ENCODE measurements at regions not wholly inside any gene's neighbourhood (a gene's known extent, or its start where the extent isn't known, plus 50 kb on each side); places are given as distances from the start of the nearest gene placed in this dataset.
"Not testable (repeated sequence)": the region's sequence is repeated elsewhere in the genome, so short reads cannot be mapped to it uniquely, and the experiment has no call there.

DNA sequence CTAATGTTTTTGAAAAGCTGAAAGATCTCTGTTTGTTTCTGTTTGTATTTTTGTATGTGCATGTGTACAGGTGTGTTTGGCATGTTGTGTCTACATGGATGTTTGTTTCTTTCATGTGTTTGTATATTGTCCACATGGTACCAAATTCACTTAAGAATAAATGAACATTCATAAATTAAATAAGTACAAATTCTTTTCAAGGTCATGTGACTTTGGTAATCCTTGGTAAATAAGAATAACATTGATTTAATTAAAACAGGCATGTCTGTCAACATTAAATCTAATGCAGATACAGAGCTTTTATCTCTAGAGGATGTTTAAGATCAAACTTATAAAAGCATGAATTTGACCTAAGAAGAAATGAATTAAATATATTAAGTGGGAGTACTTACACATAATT, 219.8 kb upstream of the EPHA7 start:
- Histone ChIP-seq H3K27ac (no peak overlapping the region), H3K36me3 (replicated peaks) (no peaks in the 10 kb centered on the region), H3K4me3 (ENCODE audit: low read depth, low read length) (no peak overlapping the region), H3K27me3 (replicated peaks) (no peaks in the 10 kb centered on the region)
- in situ Hi-C loops (cut with HindIII; ENCODE audit: low pct_ligation_motif_present, low sequenced_read_pairs) = no loop called here
- TF ChIP-seq, protein P1, sequence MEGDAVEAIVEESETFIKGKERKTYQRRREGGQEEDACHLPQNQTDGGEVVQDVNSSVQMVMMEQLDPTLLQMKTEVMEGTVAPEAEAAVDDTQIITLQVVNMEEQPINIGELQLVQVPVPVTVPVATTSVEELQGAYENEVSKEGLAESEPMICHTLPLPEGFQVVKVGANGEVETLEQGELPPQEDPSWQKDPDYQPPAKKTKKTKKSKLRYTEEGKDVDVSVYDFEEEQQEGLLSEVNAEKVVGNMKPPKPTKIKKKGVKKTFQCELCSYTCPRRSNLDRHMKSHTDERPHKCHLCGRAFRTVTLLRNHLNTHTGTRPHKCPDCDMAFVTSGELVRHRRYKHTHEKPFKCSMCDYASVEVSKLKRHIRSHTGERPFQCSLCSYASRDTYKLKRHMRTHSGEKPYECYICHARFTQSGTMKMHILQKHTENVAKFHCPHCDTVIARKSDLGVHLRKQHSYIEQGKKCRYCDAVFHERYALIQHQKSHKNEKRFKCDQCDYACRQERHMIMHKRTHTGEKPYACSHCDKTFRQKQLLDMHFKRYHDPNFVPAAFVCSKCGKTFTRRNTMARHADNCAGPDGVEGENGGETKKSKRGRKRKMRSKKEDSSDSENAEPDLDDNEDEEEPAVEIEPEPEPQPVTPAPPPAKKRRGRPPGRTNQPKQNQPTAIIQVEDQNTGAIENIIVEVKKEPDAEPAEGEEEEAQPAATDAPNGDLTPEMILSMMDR (IDR thresholded peaks at IDR 0.05; ENCODE audit: low read depth, low read length, missing control alignments) = no peak
- no peak for DNase-seq

DNA sequence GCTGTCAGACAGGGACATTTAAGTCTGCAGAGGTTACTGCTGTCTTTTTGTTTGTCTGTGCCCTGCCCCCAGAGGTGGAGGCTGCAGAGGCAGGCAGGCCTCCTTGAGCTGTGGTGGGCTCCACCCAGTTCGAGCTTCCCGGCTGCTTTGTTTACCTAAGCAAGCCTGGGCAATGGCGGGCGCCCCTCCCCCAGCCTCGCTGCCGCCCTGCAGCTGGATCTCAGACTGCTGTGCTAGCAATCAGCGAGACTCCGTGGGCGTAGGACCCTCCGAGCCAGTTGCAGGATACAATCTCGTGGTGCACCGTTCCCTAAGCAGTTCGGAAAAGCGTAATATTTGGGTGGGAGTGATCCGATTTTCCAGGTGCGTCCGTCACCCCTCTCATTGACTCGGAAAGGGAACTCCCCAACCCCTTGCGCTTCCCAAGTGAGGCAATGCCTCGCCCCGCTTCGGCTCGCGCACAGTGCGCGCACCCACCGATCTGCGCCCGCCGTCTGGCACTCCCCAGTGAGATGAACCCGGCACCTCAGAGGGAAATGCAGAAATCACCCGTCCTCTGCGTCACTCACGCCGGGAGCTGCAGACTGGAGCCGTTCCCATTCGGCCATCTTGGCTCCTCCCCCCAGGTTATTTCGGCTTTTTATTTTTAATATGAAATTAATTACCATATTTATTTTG, 217.8 kb upstream of the EPHA7 start:
- in situ Hi-C loops (cut with HindIII; ENCODE audit: low pct_ligation_motif_present, low sequenced_read_pairs); DNase-seq; H3K27ac ChIP-seq; H3K36me3 ChIP-seq (replicated peaks); H3K27me3 ChIP-seq (replicated peaks); H3K4me3 ChIP-seq (ENCODE audit: low read depth, low read length): not testable (repeated sequence)

DNA sequence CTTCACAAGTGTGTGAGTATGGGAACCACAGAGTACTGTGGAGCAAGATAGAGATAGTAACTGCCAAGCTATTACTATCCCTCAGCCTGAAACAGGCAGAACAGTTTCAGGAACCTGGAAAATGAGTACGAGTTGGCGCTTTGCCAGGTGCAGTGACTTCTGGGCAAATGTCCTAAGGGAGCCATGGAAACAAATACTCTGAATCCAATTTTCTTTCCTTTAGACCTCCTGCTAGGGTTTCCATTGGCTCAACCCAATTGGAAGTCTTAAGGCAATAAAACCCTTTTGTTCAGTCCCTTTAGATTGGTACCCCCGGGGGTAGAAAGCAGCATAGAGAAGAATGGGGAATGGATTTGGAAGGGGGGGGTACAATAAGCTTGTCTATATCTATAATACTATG, 205.0 kb upstream of the EPHA7 start:
- H3K4me3 ChIP-seq (ENCODE audit: low read depth, low read length) = no peak overlapping the region
- H3K27me3 ChIP-seq (replicated peaks) = no peaks in the 10 kb centered on the region
- in situ Hi-C loops (cut with HindIII; ENCODE audit: low pct_ligation_motif_present, low sequenced_read_pairs) = no loop called here
- DNase-seq = no peak
- no peaks in the 10 kb centered on the region for H3K36me3 ChIP-seq (replicated peaks)
- TF ChIP-seq, protein P1 (IDR thresholded peaks at IDR 0.05; ENCODE audit: low read depth, low read length, missing control alignments) = no peak
- H3K27ac ChIP-seq = no peak overlapping the region

DNA sequence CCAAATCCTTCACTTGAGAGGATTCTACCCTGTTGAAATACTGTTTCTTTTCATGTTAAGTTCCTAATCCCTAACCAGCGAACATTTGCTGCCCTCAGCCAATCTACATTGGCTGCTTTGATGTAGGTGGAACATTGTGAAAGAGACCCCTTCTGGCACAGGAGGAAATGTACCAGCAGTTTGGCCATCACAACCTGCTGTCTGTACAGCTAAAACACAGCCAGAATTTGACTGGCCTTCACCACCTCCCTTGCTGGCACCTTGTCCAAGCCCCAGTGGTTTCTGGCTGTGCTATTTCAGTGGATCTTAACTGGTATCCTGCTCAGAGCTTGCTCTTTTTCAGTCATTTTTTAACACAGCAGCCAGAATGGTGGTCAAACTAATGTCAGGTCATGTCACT, 202.1 kb upstream of the EPHA7 start:
- no peaks in the 10 kb centered on the region for H3K27me3 ChIP-seq (replicated peaks)
- TF ChIP-seq, protein P1 (IDR thresholded peaks at IDR 0.05; ENCODE audit: low read depth, low read length, missing control alignments) = no peak
- no peak overlapping the region for H3K27ac ChIP-seq
- DNase-seq = no peak
- in situ Hi-C loops (cut with HindIII; ENCODE audit: low pct_ligation_motif_present, low sequenced_read_pairs) = no loop called here
- no peak overlapping the region for H3K4me3 ChIP-seq (ENCODE audit: low read depth, low read length)
- no peaks in the 10 kb centered on the region for H3K36me3 ChIP-seq (replicated peaks)

DNA sequence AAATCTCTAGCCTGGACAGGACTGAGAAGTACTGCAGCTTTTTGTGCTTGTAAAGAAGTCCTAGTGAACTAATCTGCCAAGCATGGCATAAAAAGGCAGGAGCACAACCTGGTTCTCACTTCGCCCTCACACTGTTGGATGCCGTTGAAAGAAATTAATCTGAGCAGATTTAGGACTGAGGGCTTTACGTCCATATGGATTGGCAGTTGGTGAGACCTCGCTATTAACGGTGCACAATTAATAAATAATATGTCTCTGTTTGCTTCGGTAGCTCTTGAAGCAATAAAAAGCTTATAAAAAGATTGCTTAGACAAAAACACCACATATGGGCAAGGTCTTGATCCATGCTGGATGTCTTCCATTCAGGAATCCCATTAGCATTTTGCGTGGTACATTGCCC, 185.6 kb upstream of the EPHA7 start:
- in situ Hi-C loops (cut with HindIII; ENCODE audit: low pct_ligation_motif_present, low sequenced_read_pairs) = no loop called here
- TF ChIP-seq, protein P1 (IDR thresholded peaks at IDR 0.05; ENCODE audit: low read depth, low read length, missing control alignments) = no peak
- no peak for DNase-seq
- no peak overlapping the region for H3K4me3 ChIP-seq (ENCODE audit: low read depth, low read length)
- no peaks in the 10 kb centered on the region for H3K36me3 ChIP-seq (replicated peaks)
- H3K27ac ChIP-seq = no peak overlapping the region
- H3K27me3 ChIP-seq (replicated peaks) = no peaks in the 10 kb centered on the region

DNA sequence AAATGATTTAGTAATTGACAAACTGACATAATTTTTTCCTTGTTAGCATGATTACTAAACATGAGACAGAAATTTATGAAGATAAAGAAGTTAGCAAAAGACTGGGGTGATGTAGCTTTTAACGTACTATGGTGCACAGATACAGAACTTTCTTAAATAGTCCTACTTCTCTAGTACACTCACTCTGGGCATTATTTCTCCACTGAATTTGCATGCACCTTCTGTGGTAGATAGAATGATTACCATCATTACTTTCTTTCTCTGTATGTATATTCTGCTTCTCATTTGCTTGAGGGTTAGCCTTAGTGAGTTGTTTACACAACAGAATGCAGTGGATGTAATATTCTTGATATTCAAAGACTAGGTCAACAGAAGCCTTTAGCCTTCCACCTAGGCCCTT, 173.1 kb upstream of the EPHA7 start:
- Histone ChIP-seq H3K27me3 (replicated peaks) (no peaks in the 10 kb centered on the region), H3K36me3 (replicated peaks) (no peaks in the 10 kb centered on the region), H3K27ac (no peak overlapping the region), H3K4me3 (ENCODE audit: low read depth, low read length) (no peak overlapping the region)
- DNase-seq = no peak
- in situ Hi-C loops (cut with HindIII; ENCODE audit: low pct_ligation_motif_present, low sequenced_read_pairs) = no loop called here
- TF ChIP-seq, protein P1 (IDR thresholded peaks at IDR 0.05; ENCODE audit: low read depth, low read length, missing control alignments) = no peak

All from brain microvascular endothelial cell (primary cell).